K562 (cell line): ENCODE measurements at regions not wholly inside any gene's neighbourhood (a gene's known extent, or its start where the extent isn't known, plus 50 kb on each side); places are given as distances from the start of the nearest gene placed in this dataset.

Experiments
- ZBTB40 ChIP-seq, 2 experiments: fragments of 450-650 bp in 1 of 2; sonication (generic) in 1 of 2; formaldehyde crosslinking in 1 of 2; IDR thresholded peaks; 2 replicates each; pipeline versions ENCODE4 v1.7.1 to v1.9.0; 2016 to 2022; ENCODE audit warnings: inconsistent platforms in 1 of 2, mild to moderate bottlenecking in 1 of 2, missing genetic modification reagents in 1 of 2

- no peak for TF ChIP-seq ZBTB40 (IDR thresholded peaks at IDR 0.05)
- TF ChIP-seq ZBTB40 (CRISPR knock-in tag; IDR thresholded peaks at IDR 0.05), result no peak
Measured at GRCh38 chr2:158914731-158915130, 53.7 kb upstream of the TANC1 start (continued).
